Epithelial cell of proximal tubule (primary cell): ENCODE measurements at regions not wholly inside any gene's neighbourhood (a gene's known extent, or its start where the extent isn't known, plus 50 kb on each side); places are given as distances from the start of the nearest gene placed in this dataset.

Experiments
- DNase-seq: peaks from one replicate; pipeline ENCODE4 v3.0.0-alpha.2; 2011; ENCODE audit warnings: low read depth
- H3K4me3 ChIP-seq: 2 replicates; pipeline ENCODE4 v1.5.1; 2011; ENCODE audit warnings: low read depth, mild to moderate bottlenecking, low read length
- CTCF ChIP-seq: conservative IDR thresholded peaks from 2 replicates; pipeline ENCODE4 v1.5.1; 2012; ENCODE audit warnings: low read depth, mild to moderate bottlenecking, low read length

GRCh38 chr5:20241351-20241750 lies 253.4 kb upstream of the CDH18 start:
- DNase-seq, result no peak
- no peak for TF ChIP-seq CTCF

GRCh38 chr5:20231040-20231439 lies 243.0 kb upstream of the CDH18 start:
- no peak for DNase-seq
- TF ChIP-seq CTCF, result no peak
- H3K4me3 ChIP-seq, result no peak overlapping the region

More at GRCh38 chr5:20241351-20241750, 253.4 kb upstream of the CDH18 start:
- no peak overlapping the region for H3K4me3 ChIP-seq

- TF ChIP-seq CTCF, result no peak
- no peak overlapping the region for H3K4me3 ChIP-seq
- no peak for DNase-seq
Observed at GRCh38 chr5:20230010-20230409, 242.0 kb upstream of the CDH18 start.

GRCh38 chr5:20229303-20230005 lies 241.5 kb upstream of the CDH18 start:
- DNase-seq, result no peak
- no peak overlapping the region for H3K4me3 ChIP-seq
- TF ChIP-seq CTCF, result no peak

GRCh38 chr5:20224966-20225365 lies 237.0 kb upstream of the CDH18 start:
- H3K4me3 ChIP-seq, result no peak overlapping the region
- no peak for TF ChIP-seq CTCF
- no peak for DNase-seq

GRCh38 chr5:20224046-20224445 lies 236.0 kb upstream of the CDH18 start:
- no peak for TF ChIP-seq CTCF
- DNase-seq, result no peak

GRCh38 chr5:20223451-20223850 lies 235.5 kb upstream of the CDH18 start:
- DNase-seq, result no peak
- H3K4me3 ChIP-seq, result no peak overlapping the region
- TF ChIP-seq CTCF, result no peak

More at GRCh38 chr5:20224046-20224445, 236.0 kb upstream of the CDH18 start:
- H3K4me3 ChIP-seq, result no peak overlapping the region
